ENCODE measurements at regions not wholly inside any gene's neighbourhood (a gene's known extent, or its start where the extent isn't known, plus 50 kb on each side); places are given as distances from the start of the nearest gene placed in this dataset.

DNA sequence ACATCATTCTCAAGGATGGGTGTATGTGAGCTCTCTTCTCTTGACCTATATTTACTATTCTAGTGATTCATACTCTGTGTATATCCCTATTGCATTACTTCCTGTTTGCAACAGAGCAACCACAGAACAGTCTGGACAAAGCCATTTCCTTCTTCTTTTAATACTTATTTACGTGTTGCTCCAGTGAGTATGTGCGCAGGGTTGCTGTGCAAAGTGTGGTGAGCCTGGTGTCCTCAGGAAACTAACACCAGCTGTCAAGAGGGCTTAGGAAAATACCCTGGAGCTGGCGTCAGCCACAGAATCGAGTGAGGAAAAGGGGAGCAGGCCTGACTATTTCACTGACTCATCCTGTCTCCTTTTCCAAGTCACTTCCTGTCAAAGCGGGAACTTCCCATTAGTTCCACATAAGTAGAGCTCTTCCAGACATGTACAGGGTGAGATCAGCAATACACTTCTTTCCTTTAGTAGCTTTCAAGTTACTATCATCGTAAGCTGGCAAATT is 214.1 kb upstream of the COPS8 start:
- DNase-seq (ENCODE audit: low read depth in 2 of 2), result no peak

GRCh38 chr2:236872015-236872414 is 213.7 kb upstream of the COPS8 start:
- no peak for DNase-seq (ENCODE audit: low read depth in 2 of 2)

GRCh38 chr2:236872981-236873380 is 212.7 kb upstream of the COPS8 start:
- no peak for DNase-seq (ENCODE audit: low read depth in 2 of 2)

GRCh38 chr2:236873636-236874035 is 212.1 kb upstream of the COPS8 start:
- DNase-seq (ENCODE audit: low read depth in 2 of 2), result no peak

DNA sequence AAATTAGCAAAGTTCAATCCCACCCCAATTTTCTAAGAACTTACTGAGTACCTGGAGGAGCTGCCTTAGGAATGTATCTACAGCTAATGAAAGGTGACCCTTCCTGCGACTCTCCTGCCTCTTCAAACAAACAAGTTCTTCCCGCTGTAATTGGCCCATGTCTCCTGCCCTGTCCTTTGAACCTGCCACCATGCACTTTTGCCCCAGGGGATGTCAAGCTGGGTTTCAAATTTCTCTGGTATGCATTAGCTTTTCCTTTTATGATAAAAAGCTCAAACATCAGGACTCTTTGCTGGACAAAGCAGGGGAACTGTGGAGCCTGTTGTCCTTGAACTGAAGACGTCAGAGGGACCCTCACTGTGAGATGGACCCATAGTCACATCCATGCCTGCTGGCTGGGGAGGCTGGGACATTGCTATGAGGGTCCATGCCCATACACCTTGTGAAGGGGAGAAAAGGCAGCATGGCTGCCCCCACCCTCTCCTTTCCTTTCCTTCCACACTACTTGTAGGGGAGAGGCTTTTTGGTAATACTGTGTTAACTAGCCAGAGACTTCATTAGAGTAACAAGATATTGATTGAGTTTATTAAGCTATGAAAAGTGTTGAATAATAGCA is 210.7 kb upstream of the COPS8 start:
- DNase-seq (ENCODE audit: low read depth in 2 of 2), result no peak

GRCh38 chr2:236875906-236876505 is 209.7 kb upstream of the COPS8 start:
- DNase-seq (ENCODE audit: low read depth in 2 of 2), result no peak

DNA sequence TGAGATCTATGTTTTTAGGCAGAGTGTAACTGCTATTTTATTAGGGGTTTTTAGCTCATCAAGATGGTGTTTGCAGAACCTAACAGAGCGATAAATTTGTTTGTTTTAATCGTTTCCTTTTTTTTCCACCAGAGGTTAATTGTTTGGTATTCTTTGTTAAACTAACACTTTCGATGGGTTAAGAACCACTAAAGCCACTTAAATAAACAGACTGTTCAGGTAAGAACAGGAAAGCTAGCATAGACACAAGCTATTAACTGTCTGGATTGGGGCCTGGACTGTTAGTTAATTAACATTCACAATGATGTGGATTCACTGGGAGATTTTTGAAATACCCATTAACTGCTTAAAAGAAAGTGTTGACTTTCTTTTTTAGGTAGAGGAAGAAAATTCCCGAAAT is 209.0 kb upstream of the COPS8 start:
- no peak for DNase-seq (ENCODE audit: low read depth in 2 of 2)

- DNase-seq (ENCODE audit: low read depth in 2 of 2), result no peak
Measured at GRCh38 chr2:236877972-236878371, 207.7 kb upstream of the COPS8 start.

DNA sequence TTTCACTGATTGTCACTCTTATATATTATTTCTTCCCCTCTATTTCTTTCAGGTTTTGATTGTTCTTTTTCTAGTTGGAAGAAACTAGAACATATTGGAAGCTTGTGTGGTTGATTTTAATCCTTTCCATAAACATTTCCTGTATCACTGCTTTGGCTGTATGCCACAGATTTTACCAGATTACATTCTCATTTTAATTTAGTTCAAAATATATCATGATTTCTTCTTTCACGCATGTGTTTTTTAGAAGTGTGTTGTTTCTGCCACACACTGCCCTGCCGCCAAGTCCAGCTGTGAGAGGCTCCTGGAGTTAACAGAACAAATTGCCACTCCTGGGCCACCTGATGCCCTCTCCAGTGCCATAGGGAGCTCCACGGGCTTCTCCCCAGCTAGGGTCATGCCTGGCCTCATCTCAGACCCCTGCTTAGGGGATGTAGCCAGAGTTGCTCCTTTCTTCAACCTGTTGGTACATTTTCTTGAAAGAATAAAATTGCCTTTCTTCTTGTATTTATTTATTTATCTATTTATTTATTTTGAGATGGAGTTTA is 206.2 kb upstream of the COPS8 start:
- DNase-seq (ENCODE audit: low read depth in 2 of 2), result no peak

DNA sequence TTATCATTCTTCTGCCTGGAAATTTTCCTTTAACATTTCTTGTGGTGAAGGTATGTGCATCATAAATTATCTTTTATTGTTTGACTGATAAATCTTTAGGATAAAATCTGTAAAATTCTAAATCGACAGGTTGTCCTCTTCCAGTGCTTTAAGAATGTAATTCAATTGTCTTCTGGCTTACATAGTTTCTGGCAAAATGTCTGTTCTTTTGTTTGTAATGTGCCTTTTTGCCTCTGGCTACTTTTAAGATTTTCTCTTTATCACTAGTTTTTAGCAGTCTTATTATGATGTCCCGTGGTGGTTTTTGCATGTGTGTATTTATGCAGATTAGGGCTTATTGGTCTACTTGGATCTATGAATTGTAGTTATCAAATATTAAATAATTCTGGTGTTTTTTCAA is 203.6 kb upstream of the COPS8 start:
- no peak for DNase-seq (ENCODE audit: low read depth in 2 of 2)

DNA sequence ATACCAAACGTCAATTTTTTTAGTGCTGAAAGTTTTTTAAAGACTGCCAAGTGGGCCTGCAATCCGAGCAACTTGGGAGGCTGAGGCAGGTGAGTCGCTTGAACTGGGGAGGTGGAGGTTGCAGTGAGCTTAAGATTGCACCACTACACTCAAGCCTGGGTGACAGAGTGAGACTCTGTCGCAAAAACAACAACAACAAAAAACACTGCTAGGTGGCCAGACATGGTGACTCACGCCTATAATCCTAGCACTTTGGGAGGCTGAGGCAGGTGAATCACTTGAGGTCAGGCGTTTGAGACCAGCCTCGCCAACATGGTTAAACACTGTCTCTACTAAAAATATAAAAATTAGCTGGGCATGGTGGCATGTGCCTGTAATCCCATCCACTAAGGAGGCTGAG is 202.8 kb upstream of the COPS8 start:
- no peak for DNase-seq (ENCODE audit: low read depth in 2 of 2)

DNA sequence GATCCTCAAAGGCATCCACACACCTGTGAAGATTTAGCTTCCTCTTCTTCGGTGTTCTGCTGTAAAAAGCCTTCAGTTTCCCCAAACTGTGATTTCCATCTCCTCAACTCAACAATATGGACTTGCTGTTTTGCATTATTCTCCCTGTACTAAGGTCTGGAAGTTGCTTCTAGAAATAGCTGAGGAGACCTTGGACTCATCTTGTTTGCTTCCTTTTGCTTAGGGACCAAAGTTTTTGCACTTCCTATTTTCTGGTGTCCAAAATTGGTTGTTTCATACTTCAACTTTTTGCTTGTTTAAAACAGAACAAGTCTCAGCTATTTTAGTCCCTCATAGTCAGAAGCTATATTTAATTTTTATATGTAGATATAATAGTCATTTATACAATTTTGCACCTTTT is 201.9 kb upstream of the COPS8 start:
- DNase-seq (ENCODE audit: low read depth in 2 of 2), result no peak

DNA sequence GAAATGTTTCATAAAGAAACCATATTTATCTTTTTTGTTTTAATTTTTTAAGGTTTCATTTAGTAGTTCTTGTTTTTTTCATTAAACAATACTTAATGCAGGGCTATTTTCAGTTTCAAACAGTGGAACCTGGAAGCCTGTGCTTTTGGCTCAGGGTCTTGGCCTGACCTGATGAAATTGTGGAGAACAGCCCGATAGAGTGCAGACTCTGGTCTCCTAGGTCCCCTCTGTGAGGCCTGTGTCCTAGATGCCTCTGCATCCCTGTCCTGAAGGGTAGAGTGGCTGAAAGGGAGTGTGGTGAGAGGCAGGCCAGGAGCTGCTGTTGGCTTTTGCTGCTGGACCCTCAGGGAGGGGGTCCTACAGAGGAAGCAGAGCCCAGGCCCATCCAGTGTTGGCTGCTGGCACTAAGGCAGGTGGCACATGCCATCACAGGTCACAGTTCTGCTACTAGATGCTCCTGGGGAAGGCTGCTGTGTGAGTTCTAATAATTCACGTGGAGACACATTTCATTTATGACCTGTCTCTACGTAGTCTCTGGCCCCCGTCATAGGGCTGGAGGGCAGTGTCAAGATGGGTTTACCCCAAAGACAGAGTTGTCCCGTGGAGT is 201.0 kb upstream of the COPS8 start:
- no peak for DNase-seq (ENCODE audit: low read depth in 2 of 2)

DNA sequence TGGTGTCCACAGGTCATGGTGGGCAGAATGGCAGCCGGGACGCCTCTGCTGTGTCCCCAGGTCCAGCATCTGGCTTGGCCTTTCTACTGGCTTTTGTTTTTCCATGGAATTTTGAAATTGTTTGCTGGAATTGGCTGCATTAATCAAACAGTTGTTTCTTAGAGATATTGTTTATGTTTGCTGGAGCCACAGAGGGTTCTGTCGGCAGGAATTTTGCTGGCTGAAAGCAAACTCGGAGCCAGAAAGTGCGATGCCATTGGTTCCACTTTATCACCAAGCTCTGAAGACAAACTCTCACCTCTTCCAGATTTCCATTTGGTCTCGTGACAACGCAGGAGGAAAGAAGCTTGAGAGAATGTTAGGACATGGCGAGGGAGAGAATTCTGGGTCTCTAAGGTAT is 199.2 kb upstream of the COPS8 start:
- DNase-seq (ENCODE audit: low read depth in 2 of 2), result no peak

- DNase-seq (ENCODE audit: low read depth in 2 of 2), result no peak
Measured at GRCh38 chr2:236887531-236887930, 198.2 kb upstream of the COPS8 start.

GRCh38 chr2:236887953-236888793 is 197.5 kb upstream of the COPS8 start:
- DNase-seq (ENCODE audit: low read depth in 2 of 2), result no peak

DNA sequence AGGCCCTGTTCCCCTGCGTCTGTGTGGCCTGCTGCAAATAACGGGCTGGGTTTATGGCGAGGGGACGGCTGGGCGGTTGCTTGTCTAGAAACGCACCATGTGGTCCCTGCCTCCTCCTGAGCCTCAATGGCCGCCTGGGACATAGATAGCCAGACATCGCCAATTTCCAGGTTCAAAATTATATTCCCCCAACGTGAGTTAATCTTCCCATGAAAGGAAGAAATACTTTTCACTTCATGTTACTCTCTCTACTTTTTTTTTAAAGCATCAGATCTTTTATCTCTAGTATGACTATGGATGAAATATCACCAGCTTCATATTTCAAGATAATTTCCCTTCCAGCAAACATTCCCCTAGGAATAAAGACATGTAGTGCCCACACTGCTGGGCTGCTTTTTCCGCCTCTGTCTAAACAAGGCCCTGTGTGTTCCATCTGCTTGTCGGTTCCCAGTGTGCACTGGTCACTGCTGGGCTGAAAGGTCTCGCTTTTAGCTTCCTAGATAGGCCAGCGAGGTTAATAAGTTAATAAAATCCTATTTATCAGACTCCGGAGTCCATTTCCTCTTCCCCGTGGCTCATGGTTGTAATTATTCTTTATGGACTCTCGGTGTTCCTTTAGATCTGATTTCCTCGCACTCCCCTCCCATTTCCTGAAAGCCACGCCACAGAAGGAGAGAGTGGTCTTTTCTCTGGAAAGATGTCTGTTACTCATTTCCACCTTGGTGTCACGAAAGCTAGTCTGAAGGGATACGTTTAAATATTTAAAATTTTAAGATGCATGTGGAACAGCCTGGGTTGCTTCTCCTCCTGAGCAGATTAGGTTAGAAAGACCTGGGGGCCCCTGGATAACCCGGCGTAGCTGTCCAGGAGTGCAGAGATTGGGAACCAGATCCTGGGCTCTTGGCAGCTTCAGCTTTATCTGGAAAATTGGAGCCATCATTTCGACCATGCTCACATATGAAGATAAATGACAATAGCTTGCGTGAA is 196.6 kb upstream of the COPS8 start:
- DNase-seq (ENCODE audit: low read depth in 2 of 2), result no peak

- no peak for DNase-seq (ENCODE audit: low read depth in 2 of 2)
Measured at GRCh38 chr2:236889791-236890704, 195.6 kb upstream of the COPS8 start.

DNA sequence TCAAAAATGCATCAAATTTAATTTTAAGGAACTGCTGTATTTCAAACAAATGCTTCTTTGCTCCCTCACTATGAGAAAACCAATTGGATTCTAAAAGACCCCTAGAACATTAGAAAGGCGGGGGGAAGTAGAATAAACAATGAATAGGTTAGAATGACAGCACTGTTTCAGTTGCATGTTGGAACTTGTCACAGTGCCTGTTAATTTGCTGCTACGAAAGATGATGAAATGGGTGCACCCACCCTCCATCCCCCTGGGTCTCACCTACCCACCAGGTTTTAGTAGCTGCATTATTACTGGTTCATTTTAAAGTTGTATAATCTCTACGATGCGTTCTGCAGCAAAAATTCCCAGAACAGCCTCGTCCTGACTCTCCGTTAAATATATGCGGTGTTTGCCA is 193.0 kb upstream of the COPS8 start:
- DNase-seq (ENCODE audit: low read depth in 2 of 2), result no peak

- DNase-seq (ENCODE audit: low read depth in 2 of 2), result no peak
Measured at GRCh38 chr2:236894791-236895190, 190.9 kb upstream of the COPS8 start.

All from stimulated activated CD8-positive, alpha-beta memory T cell treated with anti-CD3 and anti-CD28 coated beads, Interleukin-15, amount 100 ng/mL, for 48 hours (primary cell).